Right kidney (tissue), 1 donor: ENCODE measurements at regions not wholly inside any gene's neighbourhood (a gene's known extent, or its start where the extent isn't known, plus 50 kb on each side); places are given as distances from the start of the nearest gene placed in this dataset.
A peak's percentile ranks its signal among the peaks of the same experiment; 100 is the strongest.

ENCODE experiments used
- DNase-seq: peaks from one replicate; pipeline ENCODE4 v3.0.0-alpha.2; 2016

- no peak for DNase-seq
These were observed 1071.4 kb upstream of the FAM98A start for GRCh38 chr2:34670482-34670881.

GRCh38 chr2:34666821-34667220, 1067.7 kb upstream of the FAM98A start:
- DNase-seq, result no peak

- DNase-seq, result no peak
These were observed 1065.2 kb upstream of the FAM98A start for GRCh38 chr2:34664266-34664665.

GRCh38 chr2:34663314-34663713, 1064.2 kb upstream of the FAM98A start:
- DNase-seq, result no peak

GRCh38 chr2:34660741-34661140, 1061.6 kb upstream of the FAM98A start:
- DNase-seq, result no peak

GRCh38 chr2:34656632-34657031, 1057.5 kb upstream of the FAM98A start:
- no peak for DNase-seq

GRCh38 chr2:34652636-34653035, 1053.5 kb upstream of the FAM98A start:
- DNase-seq, result no peak

- no peak for DNase-seq
These were observed 1047.8 kb upstream of the FAM98A start for GRCh38 chr2:34646901-34647300.

- no peak for DNase-seq
These were observed 1033.2 kb upstream of the FAM98A start for GRCh38 chr2:34632327-34632726.

- peak; percentile 7 for DNase-seq
These were observed 1027.9 kb upstream of the FAM98A start for GRCh38 chr2:34627003-34627402.

- no peak for DNase-seq
These were observed 1005.1 kb upstream of the FAM98A start for GRCh38 chr2:34604164-34604563.

- DNase-seq, result no peak
These were observed 1003.2 kb upstream of the FAM98A start for GRCh38 chr2:34602262-34602661.

- no peak for DNase-seq
These were observed 1002.5 kb upstream of the FAM98A start for GRCh38 chr2:34601561-34601960.

GRCh38 chr2:34578641-34579040, 979.5 kb upstream of the FAM98A start:
- no peak for DNase-seq

- DNase-seq, result peak; percentile 18
These were observed 971.3 kb upstream of the FAM98A start for GRCh38 chr2:34570266-34570872.

GRCh38 chr2:34567128-34567527, 968.0 kb upstream of the FAM98A start:
- DNase-seq, result no peak

- no peak for DNase-seq
These were observed 953.2 kb upstream of the FAM98A start for GRCh38 chr2:34552337-34552736.

GRCh38 chr2:34549710-34550345, 950.7 kb upstream of the FAM98A start:
- DNase-seq, result no peak

- DNase-seq, result no peak
These were observed 948.8 kb upstream of the FAM98A start for GRCh38 chr2:34547900-34548299.

- no peak for DNase-seq
These were observed 948.2 kb upstream of the FAM98A start for GRCh38 chr2:34547340-34547739.

- DNase-seq, result no peak
These were observed 946.5 kb upstream of the FAM98A start for GRCh38 chr2:34545486-34546136.

- DNase-seq, result no peak
These were observed 935.7 kb upstream of the FAM98A start for GRCh38 chr2:34534761-34535160.

GRCh38 chr2:34534341-34534740, 935.2 kb upstream of the FAM98A start:
- no peak for DNase-seq

GRCh38 chr2:34533585-34534183, 934.6 kb upstream of the FAM98A start:
- no peak for DNase-seq
